ENCODE measurements at regions not wholly inside any gene's neighbourhood (a gene's known extent, or its start where the extent isn't known, plus 50 kb on each side); places are given as distances from the start of the nearest gene placed in this dataset.
"Not testable (repeated sequence)": the region's sequence is repeated elsewhere in the genome, so short reads cannot be mapped to it uniquely, and the experiment has no call there.

GRCh38 chr5:106639488-106639887, 1031.2 kb downstream of the EFNA5 start:
- no peak for TF ChIP-seq CTCF (IDR thresholded peaks at IDR 0.05; ENCODE audit: insufficient read depth, low read length, poor library complexity, severe bottlenecking)
- no peak for DNase-seq (ENCODE audit: low read depth)
- Histone ChIP-seq H3K27me3 (ENCODE audit: control insufficient read depth, insufficient read depth, low read length) (no peaks in the 10 kb centered on the region), H3K4me3 (ENCODE audit: low read depth, low read length) (no peak overlapping the region), H3K36me3 (ENCODE audit: control insufficient read depth, insufficient read depth, low read length) (no peaks in the 10 kb centered on the region)

GRCh38 chr5:106637275-106637674, 1033.5 kb downstream of the EFNA5 start:
- Histone ChIP-seq H3K27me3 (ENCODE audit: control insufficient read depth, insufficient read depth, low read length) (no peaks in the 10 kb centered on the region), H3K36me3 (ENCODE audit: control insufficient read depth, insufficient read depth, low read length) (no peaks in the 10 kb centered on the region), H3K4me3 (ENCODE audit: low read depth, low read length) (no peak overlapping the region)
- DNase-seq (ENCODE audit: low read depth), result no peak
- TF ChIP-seq CTCF (IDR thresholded peaks at IDR 0.05; ENCODE audit: insufficient read depth, low read length, poor library complexity, severe bottlenecking), result no peak

- no peaks in the 10 kb centered on the region for H3K36me3 ChIP-seq (ENCODE audit: control insufficient read depth, insufficient read depth, low read length)
- DNase-seq (ENCODE audit: low read depth), result no peak
- no peaks in the 10 kb centered on the region for H3K27me3 ChIP-seq (ENCODE audit: control insufficient read depth, insufficient read depth, low read length)
- H3K4me3 ChIP-seq (ENCODE audit: low read depth, low read length), result no peak overlapping the region
- no peak for TF ChIP-seq CTCF (IDR thresholded peaks at IDR 0.05; ENCODE audit: insufficient read depth, low read length, poor library complexity, severe bottlenecking)
Observed at GRCh38 chr5:106634375-106634774, 1036.4 kb downstream of the EFNA5 start.

GRCh38 chr5:106633825-106634224, 1036.9 kb downstream of the EFNA5 start:
- no peak for TF ChIP-seq CTCF (IDR thresholded peaks at IDR 0.05; ENCODE audit: insufficient read depth, low read length, poor library complexity, severe bottlenecking)
- Histone ChIP-seq H3K36me3 (ENCODE audit: control insufficient read depth, insufficient read depth, low read length) (no peaks in the 10 kb centered on the region), H3K4me3 (ENCODE audit: low read depth, low read length) (no peak overlapping the region), H3K27me3 (ENCODE audit: control insufficient read depth, insufficient read depth, low read length) (no peaks in the 10 kb centered on the region)
- DNase-seq (ENCODE audit: low read depth), result no peak

- not testable (repeated sequence) for H3K36me3 ChIP-seq (ENCODE audit: control insufficient read depth, insufficient read depth, low read length); H3K27me3 ChIP-seq (ENCODE audit: control insufficient read depth, insufficient read depth, low read length); DNase-seq (ENCODE audit: low read depth); H3K4me3 ChIP-seq (ENCODE audit: low read depth, low read length)
Observed at GRCh38 chr5:106628456-106628855, 1042.3 kb downstream of the EFNA5 start.

- no peaks in the 10 kb centered on the region for H3K27me3 ChIP-seq (ENCODE audit: control insufficient read depth, insufficient read depth, low read length)
- H3K4me3 ChIP-seq (ENCODE audit: low read depth, low read length), result no peak overlapping the region
- TF ChIP-seq CTCF (IDR thresholded peaks at IDR 0.05; ENCODE audit: insufficient read depth, low read length, poor library complexity, severe bottlenecking), result no peak
- DNase-seq (ENCODE audit: low read depth), result peak; percentile 2
- H3K36me3 ChIP-seq (ENCODE audit: control insufficient read depth, insufficient read depth, low read length), result no peaks in the 10 kb centered on the region
Observed at GRCh38 chr5:106610041-106610440, 1060.7 kb downstream of the EFNA5 start.
